GM18858 (cell line): ENCODE measurements at regions not wholly inside any gene's neighbourhood (a gene's known extent, or its start where the extent isn't known, plus 50 kb on each side); places are given as distances from the start of the nearest gene placed in this dataset.
"Not testable (repeated sequence)": the region's sequence is repeated elsewhere in the genome, so short reads cannot be mapped to it uniquely, and the experiment has no call there.

Source experiments
- ATAC-seq: cut with Tn5 transposase; IDR thresholded peaks from one replicate; pipeline ENCODE4 v1.9.1; 2021; ENCODE audit not compliant: unreplicated experiment

DNA sequence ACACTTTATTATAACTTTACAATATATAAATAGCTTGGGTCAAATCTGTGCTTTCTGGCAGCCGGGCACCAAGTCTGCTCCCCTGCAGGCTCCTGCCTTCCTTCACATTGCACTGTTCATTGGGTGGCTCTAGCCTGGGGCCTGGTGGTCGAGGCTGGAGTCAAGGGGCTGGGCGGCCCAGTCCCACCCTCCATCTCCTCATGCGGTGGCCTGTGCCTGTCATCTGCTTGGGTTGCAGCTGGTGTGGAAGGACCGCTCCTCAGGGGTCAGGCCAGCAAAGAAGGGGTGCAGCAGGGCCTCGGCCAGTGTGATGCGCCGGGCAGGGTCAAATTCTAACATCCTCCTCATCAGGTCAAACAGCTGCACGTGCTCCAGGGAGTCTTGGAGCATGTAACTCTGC is 106.7 kb upstream of the SLC24A2 start:
- ATAC-seq, result not testable (repeated sequence)

DNA sequence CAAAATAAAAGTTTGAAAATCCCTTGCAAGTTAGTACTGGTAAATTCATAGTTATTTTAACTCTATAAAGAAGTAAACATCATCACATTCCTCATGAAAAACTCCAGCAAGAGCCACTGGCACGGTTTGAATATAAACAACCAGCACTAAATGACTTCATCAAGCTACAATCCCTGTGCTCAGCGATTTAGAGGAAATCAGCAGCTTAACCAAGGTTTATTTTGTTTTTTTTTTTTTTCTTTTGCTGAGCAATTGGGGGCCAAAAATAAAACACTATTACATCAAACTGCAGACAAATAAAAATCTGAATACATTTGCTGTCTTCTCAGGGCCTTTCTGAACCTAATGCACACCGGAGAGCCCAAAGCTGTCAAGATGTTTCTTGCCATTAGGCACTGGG is 106.2 kb upstream of the SLC24A2 start:
- ATAC-seq, result no peak

DNA sequence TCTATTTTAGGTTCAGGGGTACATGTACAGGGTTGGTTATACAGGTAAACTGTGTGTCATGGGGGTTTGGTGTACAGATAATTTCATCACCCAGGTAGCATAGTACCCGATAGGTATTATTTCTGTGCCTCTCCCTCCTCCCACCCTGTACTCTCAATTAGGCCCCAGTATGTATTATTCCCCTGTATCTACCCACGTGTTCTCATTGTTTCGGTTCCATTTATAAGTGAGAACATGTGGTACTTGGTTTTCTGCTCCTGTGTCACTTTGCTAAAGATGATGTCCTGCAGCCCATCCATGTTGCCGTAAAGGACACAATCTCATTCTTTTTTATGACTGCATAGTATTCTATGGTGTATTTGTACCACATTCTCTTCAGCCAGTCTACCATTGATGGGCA is 96.8 kb upstream of the SLC24A2 start:
- no peak for ATAC-seq

DNA sequence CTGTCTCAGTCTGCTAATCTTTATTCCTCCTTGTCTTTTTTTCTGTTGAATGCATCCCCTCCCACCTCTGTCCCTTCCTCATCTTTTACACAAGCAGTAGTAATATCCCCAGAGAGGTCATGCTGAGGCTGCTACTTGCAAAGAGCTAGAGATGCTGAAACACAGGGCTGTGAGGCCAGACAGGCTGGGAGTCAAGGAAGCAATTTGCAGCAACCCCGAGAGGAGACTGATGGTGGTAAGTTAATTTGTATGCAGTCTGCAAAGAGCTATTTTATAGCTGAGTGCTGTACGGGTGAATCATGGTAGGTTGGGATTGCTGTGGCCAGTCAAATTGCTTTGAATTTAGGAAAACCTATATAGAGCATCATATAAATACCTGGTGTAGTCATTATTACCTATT is 90.2 kb upstream of the SLC24A2 start:
- no peak for ATAC-seq

DNA sequence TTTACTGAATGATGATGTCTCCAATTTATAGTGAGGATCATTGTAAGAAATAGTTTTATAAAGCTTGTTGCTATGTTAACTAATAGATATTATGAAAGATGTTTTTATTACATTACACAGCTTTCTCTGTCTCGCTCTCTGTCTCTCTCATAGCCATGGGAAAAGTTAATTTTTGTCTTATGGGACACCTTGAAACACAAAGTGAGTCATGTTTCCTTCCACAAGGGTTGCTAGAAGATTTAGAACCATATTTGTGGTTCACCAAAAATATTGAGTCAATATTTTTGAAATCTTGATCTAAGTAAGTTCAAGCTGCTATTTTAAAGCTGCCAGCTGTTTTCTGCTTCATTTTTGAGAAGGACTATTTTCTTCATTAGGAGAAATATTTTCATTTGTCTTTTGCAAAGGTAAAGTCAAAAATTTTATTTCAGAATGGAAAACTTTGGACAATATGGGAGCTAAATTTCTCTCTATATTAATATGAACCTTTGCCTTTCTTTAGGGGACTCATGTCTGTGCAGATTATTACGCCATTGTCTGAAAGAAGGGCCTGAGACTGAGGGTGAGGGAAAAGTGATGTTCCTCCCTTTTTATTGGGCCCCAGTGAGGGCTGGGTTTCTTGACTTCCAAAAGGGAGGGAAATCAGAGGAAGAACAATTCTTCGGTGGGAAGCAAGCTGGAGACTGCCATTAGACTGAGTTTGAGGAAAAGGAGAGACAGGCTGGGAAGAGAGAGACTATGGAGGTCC is 87.9 kb upstream of the SLC24A2 start:
- ATAC-seq, result no peak

DNA sequence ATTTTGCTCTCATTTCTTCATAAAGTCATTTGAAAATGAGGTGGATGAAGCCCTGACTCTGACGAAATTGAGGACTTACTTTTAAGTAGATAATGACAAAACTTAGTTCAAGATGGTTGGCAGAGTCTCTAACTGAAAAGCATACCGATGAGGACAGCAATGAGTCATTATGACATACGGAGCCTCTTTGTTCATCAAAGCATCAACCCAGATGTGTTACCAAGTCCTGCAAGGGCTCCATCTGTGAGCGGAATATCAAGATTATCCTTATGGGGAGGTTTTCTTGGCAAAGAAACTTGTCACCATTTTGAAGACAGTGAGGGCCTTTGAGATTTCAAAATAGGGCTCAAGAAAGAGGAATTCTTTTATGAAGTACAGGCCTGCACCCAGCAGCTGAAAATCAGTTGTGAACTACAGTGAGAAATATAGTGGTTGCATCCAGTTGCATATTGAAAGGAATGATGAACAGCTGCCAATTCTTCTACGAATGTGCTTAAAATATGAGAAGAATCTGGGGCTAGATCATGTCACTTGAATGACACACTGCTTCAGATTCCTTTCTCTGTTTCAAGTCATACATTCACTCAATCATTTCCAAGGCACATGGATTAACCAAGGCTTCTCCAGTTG is 86.6 kb upstream of the SLC24A2 start:
- no peak for ATAC-seq

DNA sequence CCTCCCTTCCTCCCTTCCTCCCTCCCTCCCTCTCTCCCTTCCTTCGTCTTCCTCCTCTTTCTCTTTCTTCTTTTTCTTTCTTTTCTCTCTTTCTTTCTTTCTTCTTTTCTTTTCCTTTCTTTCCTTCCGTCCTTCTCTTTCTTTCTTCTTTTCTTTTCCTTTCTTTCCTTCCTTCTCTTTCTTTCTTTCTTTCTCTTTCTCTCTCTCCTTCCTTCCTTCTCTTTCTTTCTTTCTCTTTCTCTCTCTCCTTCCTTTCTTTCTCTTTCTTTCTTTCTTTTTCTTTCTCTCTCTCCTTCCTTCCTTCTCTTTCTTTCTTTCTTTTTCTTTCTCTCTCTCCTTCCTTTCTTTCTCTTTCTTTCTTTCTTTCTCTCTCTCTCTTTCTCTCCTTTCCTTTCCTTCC is 84.4 kb upstream of the SLC24A2 start:
- ATAC-seq, result not testable (repeated sequence)

DNA sequence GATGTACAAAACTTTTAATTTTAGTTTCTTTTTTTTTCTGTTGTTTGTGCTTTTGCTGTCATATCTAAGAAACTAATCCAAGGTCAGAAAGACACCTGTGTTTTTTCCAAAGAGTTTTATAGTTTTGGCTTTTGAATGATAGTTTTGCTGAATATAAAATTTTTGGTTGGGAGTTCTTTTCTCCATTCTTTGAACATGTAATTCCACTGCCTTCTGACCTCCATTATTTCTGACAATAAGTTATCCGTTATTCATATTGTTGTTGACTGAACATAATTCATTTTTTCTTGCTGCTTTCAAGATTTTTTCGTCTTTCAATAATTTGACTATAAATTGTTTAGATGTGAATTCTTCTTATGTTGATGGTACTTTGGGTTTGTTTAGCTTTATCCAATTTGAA is 82.2 kb upstream of the SLC24A2 start:
- no peak for ATAC-seq

DNA sequence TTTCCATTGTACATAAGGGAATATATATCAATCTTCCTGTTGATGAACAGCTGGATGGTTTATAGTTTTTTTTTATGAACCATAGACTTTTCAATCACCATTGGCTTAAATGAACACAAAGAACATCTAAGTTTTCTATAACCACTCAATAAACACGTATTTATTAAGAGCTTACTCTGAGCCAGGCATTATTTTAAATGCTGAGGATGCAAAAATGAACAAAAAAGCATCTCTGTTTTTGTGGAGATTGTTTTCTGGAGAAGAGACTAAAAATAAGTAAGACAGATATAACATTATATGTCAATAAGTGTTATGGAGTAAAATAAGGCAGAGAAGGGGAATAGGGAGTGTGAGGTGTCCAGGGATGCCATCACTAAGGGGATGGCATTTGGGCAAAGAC is 52.1 kb upstream of the SLC24A2 start:
- ATAC-seq, result no peak
